ENCODE measurements at regions not wholly inside any gene's neighbourhood (a gene's known extent, or its start where the extent isn't known, plus 50 kb on each side); places are given as distances from the start of the nearest gene placed in this dataset.

DNA sequence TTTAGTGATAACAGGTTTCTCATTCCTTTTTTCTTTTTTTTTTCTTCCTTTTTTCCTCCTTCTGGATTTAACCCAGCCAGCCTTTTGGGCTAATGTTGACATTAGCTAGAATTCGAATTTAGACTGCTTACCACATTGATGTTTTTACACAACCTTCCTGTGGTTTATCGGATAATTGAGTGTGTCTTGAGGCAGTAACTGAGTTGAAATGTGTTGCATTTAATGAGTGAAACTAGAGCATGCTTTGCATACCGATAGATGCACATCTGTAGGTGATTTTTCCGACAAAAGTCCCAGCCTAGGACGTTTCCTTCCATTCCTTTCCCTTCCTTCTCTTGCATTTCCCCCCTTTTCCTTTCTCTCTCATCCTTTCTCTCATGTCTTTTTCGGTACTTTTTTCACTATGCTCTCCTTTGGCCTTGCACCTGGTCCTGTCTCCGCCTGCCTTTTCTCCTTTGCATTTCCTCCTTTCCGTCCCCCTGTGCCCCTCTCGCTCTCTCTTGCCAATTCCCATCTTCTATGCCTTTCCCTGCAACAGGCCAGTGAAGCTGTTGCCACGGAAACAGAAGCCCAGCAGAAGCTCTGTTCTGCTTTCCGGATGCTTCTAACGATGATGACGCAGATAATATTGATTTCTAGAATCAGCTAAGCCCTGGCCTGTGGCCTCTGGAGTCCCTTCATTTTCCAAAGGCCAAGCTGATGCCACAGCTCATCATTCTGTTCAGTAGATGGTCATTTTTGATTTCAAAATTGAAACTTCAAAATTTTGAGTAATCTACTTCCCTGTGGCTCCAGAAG, 76.1 kb downstream of the SLC25A47 start:
- no peak for FAIRE-seq

GRCh38 chr14:100400115-100400514, 77.0 kb downstream of the SLC25A47 start:
- FAIRE-seq: no peak

DNA sequence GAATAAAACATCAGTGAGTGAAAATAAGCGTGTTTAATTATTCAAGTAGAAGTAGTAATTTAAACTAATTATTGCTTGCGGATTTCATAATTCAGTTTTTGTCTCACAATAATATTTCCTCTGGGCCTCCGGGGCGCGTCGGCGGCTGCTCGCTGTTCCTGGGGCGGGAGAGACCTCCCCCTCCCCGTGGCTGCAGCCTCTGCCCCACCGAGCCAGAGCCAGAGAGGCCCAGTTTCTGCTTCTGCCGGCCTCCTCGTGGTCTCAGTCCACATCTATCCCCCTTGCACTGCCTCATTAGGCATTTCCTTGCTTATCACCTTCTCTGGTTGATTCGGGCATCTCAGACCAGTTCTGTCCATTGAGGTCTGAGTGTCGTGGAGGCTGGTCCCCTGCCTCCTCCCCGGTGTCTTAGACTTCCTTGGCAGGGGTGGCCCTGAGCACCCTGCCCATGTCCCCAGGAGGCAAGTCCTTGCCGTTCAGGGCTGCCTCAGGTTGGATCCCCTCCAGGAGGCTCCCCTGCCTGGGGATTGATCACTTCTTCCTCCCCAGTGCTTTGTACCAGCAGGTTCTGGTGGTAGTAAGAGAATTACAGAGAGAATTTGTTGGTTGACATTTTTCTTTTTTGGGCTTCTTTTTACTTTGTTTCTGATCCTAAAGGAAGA, 78.0 kb downstream of the SLC25A47 start:
- FAIRE-seq: no peak

DNA sequence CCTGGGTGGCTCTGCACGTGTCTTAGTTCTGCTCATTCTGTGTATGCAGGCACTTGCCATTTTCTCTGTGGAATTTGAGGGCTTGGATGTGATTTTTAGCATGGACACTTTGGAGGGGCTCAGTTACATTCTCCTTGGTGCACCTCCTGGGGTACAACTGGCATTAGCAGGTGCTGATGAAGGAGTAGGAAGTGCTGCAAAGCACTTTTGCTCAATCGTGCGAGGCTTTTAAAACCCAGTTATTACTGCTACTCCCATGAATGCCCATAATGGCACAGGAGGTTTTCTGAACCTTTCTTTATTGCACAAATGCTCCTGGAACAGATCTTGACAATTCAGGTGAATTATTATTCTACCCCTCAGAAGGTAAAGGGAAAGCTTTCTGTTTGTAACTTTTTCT, 78.7 kb downstream of the SLC25A47 start:
- FAIRE-seq: no peak

GRCh38 chr14:100402631-100403030, 79.5 kb downstream of the SLC25A47 start:
- FAIRE-seq: no peak

GRCh38 chr14:100403105-100403504, 80.0 kb downstream of the SLC25A47 start:
- FAIRE-seq: no peak

- no peak for FAIRE-seq
These were observed 80.7 kb downstream of the SLC25A47 start for GRCh38 chr14:100403802-100404365.

DNA sequence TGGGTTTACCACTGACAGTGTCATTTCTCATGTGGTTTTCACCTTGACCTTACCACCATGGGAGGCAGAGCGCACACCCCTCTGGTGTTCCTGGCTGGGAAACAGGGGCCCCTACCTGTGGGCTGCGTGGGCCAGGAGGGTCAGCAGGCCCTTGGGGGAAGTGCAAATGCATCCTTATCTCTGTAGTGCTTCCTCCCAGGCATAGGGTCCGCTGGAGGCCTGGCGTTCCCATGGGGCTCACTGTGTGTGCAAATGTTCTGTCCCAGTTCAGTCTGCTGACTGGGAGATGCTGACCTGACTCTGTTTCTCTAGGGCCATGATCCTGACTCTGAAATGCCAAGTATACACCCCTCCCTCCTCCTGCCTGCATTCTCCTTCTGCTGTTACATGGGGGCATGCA, 81.3 kb downstream of the SLC25A47 start:
- FAIRE-seq: no peak

DNA sequence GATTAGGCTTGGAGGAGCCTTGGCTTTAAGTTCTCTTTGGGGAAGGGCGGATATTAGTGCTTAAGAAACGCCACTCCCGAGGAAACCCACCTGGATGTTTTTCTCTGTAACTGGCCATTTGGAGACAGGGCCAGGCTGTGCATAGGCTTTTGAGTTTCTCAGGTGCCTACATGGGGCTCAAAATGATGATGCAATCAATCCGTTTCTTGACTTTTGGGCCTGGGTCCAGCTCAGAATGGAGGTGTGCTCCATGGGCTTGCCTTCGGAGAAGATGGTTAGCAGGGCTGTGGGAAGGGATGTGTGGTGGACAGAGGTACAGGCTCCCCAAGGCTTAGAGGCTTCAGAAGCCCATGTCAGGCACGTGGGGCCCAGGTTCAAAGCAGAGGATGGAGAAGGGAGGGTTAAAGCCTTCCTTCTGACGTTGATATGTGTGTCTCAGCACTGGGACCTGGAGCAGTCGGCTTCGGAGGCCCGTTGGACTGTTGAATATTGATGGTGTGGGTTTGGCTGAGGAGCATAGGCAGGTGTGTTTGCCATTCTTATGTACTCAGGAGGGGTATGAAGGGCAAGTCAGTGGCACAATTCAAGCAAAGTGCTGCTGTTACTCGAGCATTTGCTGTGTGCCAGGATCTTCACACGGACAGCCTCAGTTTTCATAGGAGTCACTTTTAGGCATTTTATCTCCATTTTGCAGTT, 82.8 kb downstream of the SLC25A47 start:
- no peak for FAIRE-seq

DNA sequence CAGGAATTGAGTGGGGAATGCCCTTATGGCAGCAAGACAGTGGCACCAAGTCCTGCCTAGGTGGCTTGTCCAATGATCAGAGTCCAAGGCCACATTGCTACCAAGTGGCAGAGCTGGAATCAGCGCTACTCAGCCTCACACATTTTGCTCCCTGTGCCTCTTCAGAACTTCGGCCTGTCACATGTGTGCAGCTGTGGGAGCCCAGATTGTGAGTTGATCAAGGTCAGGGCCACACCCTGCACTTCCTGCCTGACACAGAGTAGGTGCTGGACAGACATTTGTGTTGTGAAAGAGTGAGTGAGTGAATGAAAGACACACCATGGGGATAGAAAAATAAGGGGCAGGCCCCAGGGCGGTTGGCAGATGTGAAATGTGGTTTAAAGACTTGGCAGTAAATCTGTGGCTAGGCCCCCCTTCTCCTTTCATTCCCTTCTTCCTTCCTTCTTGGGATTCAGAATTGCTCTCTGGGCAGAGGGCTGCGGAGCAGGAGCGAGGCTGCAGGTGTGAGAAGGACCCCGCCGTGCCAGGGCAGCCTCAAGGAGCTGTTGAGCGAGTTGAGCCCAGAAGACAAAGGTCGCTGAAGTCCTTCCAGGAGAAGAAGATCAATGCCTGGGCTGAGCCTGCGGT, 83.5 kb downstream of the SLC25A47 start:
- no peak for FAIRE-seq

GRCh38 chr14:100407376-100408102, 84.4 kb downstream of the SLC25A47 start:
- no peak for FAIRE-seq

- FAIRE-seq: no peak
These were observed 85.3 kb downstream of the SLC25A47 start for GRCh38 chr14:100408350-100409002.

DNA sequence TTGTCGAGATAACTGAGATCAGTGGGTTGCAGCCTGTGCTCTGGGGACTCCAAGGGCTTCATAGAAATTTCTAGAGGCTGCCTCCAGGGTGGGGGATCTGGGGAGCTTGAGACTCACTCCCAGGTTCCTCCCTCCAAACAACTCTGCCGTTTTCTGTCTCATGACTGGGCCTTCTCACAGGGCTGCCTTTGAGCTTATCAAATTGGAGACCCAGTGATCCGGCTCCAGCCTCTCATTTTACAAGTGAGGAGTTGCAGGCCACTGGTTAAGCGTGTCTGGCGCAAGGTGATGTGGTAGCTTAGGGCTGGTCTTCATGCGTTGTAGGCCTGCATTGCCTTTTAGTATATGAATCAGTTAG, 85.8 kb downstream of the SLC25A47 start:
- no peak for FAIRE-seq

DNA sequence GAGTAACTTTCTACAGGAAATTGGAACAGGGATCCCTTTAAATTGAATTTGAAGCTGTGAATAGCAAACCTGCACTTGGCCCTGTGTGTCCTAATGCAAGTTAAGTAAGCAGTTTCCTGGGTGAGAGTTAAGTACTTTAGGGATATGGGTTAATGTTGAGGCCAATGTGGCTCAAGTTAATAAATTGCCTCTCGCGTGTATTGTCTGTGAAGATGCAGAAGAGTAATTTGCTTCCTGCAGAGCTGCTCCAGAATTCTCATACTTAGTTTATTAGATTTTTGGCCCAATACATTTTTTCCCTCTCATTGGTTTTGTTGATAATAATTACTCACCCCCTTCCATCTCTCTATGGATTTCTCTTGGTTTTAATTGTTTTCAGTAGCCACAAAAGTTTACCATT, 86.5 kb downstream of the SLC25A47 start:
- FAIRE-seq: no peak

GRCh38 chr14:100410056-100410565, 87.0 kb downstream of the SLC25A47 start:
- no peak for FAIRE-seq

- no peak for FAIRE-seq
These were observed 90.6 kb downstream of the SLC25A47 start for GRCh38 chr14:100413699-100414098.

DNA sequence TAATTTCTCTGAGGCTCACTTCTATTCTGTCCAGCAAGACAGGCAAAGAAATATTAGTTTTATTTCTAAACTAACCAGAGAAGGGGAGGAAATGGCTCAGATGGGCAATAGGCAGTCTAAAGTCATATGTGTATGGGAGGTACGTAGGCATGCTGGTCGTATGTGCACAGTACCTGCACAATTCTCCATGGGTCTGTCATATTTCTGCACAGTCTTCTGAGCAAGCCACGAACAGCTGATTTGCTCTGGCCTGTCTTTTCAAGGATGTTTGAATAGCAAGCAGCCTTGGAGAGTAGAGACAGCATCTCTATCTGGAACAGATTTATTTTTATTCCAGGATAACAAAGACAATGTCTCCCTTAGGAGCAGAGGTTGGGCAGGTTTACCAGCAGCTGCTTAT, 92.1 kb downstream of the SLC25A47 start:
- FAIRE-seq: no peak

DNA sequence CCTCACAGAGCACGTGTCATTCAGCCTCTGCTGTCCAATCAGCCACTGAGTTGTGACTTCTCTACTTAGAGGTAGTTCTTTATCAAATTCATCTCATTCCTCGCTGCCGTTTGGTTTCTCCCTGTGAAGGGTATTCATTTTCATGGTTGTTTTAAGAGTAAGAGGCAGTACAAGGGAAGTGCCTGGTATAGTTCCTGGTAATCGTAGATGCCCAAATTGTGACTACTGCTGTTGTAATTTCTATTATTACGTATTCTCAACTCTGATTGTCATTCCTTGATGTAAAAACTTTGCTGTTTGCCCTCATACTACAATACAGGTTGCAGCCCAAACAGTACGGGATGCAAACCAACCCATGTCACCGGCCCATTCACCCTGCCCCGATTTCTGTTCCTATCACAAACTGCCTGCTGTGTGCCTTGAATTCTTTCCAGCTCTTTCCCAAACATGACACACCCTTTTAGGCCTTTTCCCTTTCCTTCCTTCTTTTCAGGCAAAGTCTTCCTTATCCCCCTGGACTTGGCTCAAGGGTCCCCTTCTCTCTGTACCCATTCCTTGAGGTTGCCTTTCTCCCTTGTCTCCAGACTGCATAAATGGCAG, 93.0 kb downstream of the SLC25A47 start:
- no peak for FAIRE-seq

DNA sequence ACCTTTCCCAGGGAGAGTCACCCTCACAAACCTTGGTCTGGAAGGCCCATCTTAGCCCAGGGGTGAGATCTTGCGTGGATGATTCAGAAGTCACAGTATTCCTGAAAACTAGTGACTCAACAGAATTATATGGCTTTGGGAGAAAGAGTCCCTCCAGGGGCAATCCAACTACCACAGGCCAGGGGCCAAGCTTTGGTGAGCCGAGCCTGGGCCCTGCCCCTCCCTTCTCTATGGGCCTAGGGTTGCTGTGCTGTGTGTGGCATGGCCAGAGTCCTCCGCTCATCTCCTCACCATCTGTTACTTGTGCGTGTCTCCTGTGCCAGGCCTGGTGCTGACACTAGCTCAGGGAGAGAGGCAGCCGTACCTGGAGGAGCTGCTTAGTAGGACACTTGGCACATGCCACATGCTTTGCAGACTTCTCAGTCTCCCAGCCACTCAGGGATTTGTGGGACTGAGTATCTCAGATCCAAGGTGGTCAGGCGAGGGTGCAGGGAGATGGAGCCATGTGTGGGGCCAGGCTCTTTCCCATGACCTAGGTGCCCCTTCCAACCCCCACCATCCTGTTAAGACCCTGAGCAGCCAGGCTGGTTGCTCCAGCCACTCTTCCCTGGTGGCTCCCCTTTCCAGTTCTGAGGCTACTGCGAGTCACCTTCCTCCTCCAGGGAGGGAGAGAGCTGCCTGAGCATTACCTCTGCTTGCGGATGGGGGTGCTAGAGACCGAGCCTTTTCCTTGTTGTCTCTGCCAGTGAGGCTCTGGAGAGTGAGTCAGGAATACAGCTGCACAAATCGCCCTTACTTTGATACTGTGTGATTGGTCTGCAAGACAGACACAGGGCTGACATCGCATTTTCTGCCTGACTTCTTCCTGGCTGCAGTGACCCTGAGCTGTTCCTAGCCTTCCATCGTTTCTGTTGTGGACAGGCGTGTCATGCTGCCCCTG, 94.1 kb downstream of the SLC25A47 start:
- FAIRE-seq: no peak

DNA sequence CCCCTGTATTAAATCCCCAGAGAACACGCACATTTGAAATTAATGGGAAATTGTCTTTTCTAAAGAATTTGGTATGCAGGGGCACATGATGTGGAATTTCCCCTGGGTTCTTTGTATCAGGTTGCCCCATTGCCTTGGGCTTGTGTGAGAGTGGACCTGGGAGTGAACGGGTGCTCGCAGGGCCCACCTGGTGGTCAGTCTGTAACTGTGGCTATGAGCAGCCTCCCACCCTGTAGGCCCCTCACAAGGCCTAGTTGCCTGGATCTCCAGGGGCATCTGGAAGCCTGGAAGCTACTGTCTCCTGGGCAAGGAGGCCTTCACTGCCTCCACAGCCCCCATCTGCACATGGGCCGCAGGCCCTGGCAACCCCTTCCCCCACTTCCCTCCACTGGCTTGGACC, 96.7 kb downstream of the SLC25A47 start:
- FAIRE-seq: no peak

Measured in colon (tissue), 2 donors.